Endothelial cell of umbilical vein (primary cell): ENCODE measurements at regions not wholly inside any gene's neighbourhood (a gene's known extent, or its start where the extent isn't known, plus 50 kb on each side); places are given as distances from the start of the nearest gene placed in this dataset.

Experiments
- BruUV-seq: library from RNA; stranded (reverse); fragments of 400-500 nt; replicated peaks from 2 replicates; lab custom pipeline; 2021; lab: Mats Ljungman, UMichigan
- CTCF ChIA-PET: fragments of 300-600, 350-600 bp; sonication (Branson Sonifier 250); formaldehyde crosslinking; loops from one replicate; lab custom pipeline; 2021; ENCODE audit warnings: antibody characterized with exemption, inconsistent platforms; lab: Charles Lee
- POLR2A ChIA-PET: fragments of 300-600, 350-600 bp; sonication (Branson Sonifier 250); formaldehyde crosslinking; loops from one replicate; lab custom pipeline; 2021; ENCODE audit warnings: antibody characterized with exemption, inconsistent platforms; lab: Charles Lee
- DNase-seq: peaks from one replicate; pipeline ENCODE4 v3.0.0-alpha.2; 2011; ENCODE audit warnings: low read depth, low spot score
- FAIRE-seq: peaks from 2 replicates; lab custom pipeline; 2011; peaks lifted over from hg19 to GRCh38; lab: Jason Lieb, UNC
- H2AFZ ChIP-seq: 2 replicates; pipeline ENCODE4 v1.6.0; 2012; ENCODE audit warnings: low read depth, low read length, control low read depth, inconsistent platforms
- H3K27ac ChIP-seq: 2 replicates; pipeline ENCODE4 v1.5.1; 2011; ENCODE audit warnings: low read depth, mild to moderate bottlenecking, control low read depth, low read length, moderate library complexity; ENCODE audit not compliant: insufficient read depth
- H3K27me3 ChIP-seq, 2 experiments: 2 replicates each; pipeline versions ENCODE4 v1.6.0 to v1.6.1; 2011; ENCODE audit warnings: low read length in 2 of 2, mixed read lengths in 1 of 2; ENCODE audit not compliant: control insufficient read depth in 2 of 2, insufficient read depth in 2 of 2
- H3K36me3 ChIP-seq, 2 experiments: 2 replicates in 1 of 2; 3 replicates in 1 of 2; pipeline ENCODE4 v1.5.1; 2011; ENCODE audit warnings: low read length in 2 of 2, mild to moderate bottlenecking in 1 of 2, moderate library complexity in 1 of 2; ENCODE audit not compliant: control insufficient read depth in 2 of 2, insufficient read depth in 2 of 2; ENCODE audit errors: extremely low read depth in 1 of 2
- H3K4me1 ChIP-seq: 3 replicates; pipeline ENCODE4 v1.5.1; 2011; ENCODE audit warnings: mild to moderate bottlenecking, low read length; ENCODE audit not compliant: control insufficient read depth, insufficient read depth; ENCODE audit errors: extremely low read depth
- H3K4me2 ChIP-seq: 2 replicates; pipeline ENCODE4 v1.6.1; 2011; ENCODE audit warnings: low read length, control low read depth, mixed read lengths; ENCODE audit not compliant: insufficient read depth
- H3K4me3 ChIP-seq, 3 experiments: fragments of 200-600 bp in 1 of 3; sonication (generic), shearing (Covaris generic) in 1 of 3; replicated peaks in 1 of 3; 2 replicates each; pipeline ENCODE4 v1.5.1; 2011 to 2016; ENCODE audit warnings: control low read depth in 3 of 3, low read length in 3 of 3, mild to moderate bottlenecking in 2 of 3, inconsistent platforms in 1 of 3, low read depth in 1 of 3, moderate library complexity in 1 of 3; ENCODE audit not compliant: insufficient read depth in 1 of 3
- H3K79me2 ChIP-seq: 2 replicates; pipeline ENCODE4 v1.6.0; 2012; ENCODE audit warnings: low read length, inconsistent platforms; ENCODE audit not compliant: control insufficient read depth, insufficient read depth
- H3K9ac ChIP-seq: replicated peaks from 2 replicates; pipeline ENCODE3; 2011; ENCODE audit warnings: low read length, control low read depth; ENCODE audit not compliant: insufficient read depth; ENCODE audit errors: extremely low read depth
- H3K9me1 ChIP-seq: replicated peaks from 3 replicates; pipeline ENCODE4 v1.6.0; 2011; ENCODE audit warnings: mild to moderate bottlenecking, low read length; ENCODE audit not compliant: control insufficient read depth, insufficient read depth; ENCODE audit errors: extremely low read depth
- H3K9me3 ChIP-seq: replicated peaks from 2 replicates; pipeline ENCODE4 v1.5.1; 2012; ENCODE audit warnings: low read length, inconsistent platforms; ENCODE audit not compliant: control insufficient read depth, insufficient read depth
- H4K20me1 ChIP-seq: replicated peaks from 2 replicates; pipeline ENCODE3; 2011; ENCODE audit warnings: mild to moderate bottlenecking, low read length; ENCODE audit not compliant: control insufficient read depth, insufficient read depth; ENCODE audit errors: extremely low read depth
- EZH2 ChIP-seq: IDR thresholded peaks from 2 replicates; pipeline ENCODE4 v1.6.1; 2012; ENCODE audit warnings: borderline replicate concordance, low read depth, mild to moderate bottlenecking, moderate library complexity, low read length, inconsistent platforms; ENCODE audit not compliant: severe bottlenecking
- FOS ChIP-seq: IDR thresholded peaks from 2 replicates; pipeline ENCODE4 v1.6.1; 2011; ENCODE audit warnings: mild to moderate bottlenecking, low read length, moderate library complexity, borderline replicate concordance; ENCODE audit not compliant: insufficient read depth
- GATA2 ChIP-seq: IDR thresholded peaks from 2 replicates; pipeline ENCODE4 v1.7.0; 2011; ENCODE audit warnings: low read depth, mild to moderate bottlenecking, moderate library complexity, mixed read lengths, low read length; ENCODE audit not compliant: insufficient read length, insufficient read depth
- JUN ChIP-seq: IDR thresholded peaks from 2 replicates; pipeline ENCODE4 v1.6.1; 2011; ENCODE audit warnings: borderline replicate concordance, low read depth; ENCODE audit not compliant: insufficient read length, insufficient read depth
- MAX ChIP-seq: IDR thresholded peaks from 2 replicates; pipeline ENCODE4 v1.6.1; 2011; ENCODE audit not compliant: insufficient read depth, insufficient read length
- MYC ChIP-seq: IDR thresholded peaks from one replicate; pipeline ENCODE4 v1.6.1; 2011; ENCODE audit warnings: mild to moderate bottlenecking, low read depth, low read length
- POLR2A ChIP-seq: IDR thresholded peaks from 2 replicates; pipeline ENCODE4 v1.6.1; 2012; ENCODE audit warnings: low read depth, mild to moderate bottlenecking, control low read depth, low read length
- POLR2AphosphoS5 ChIP-seq: IDR thresholded peaks from 2 replicates; pipeline ENCODE4 v1.6.1; 2012; ENCODE audit warnings: low read depth, mild to moderate bottlenecking, control low read depth, low read length, moderate library complexity; ENCODE audit not compliant: insufficient read depth
- dilution Hi-C: fragments of 300-500 bp; cut with MboI; formaldehyde crosslinking; loops from one replicate; pipeline ENCODE4 v1.15.0; 2019; ENCODE audit warnings: low sequenced_read_pairs; ENCODE audit not compliant: extremely low pct_ligation_motif_present
- intact Hi-C: fragments of 100-400 bp; cut with micrococcal nuclease; formaldehyde crosslinking; loops from one replicate; pipeline ENCODE4 v1.10.0; 2022
- TF ChIP-seq, protein P1 (sequence below), 2 donors: IDR thresholded peaks; 1 replicate in 1 of 2; 2 replicates in 1 of 2; pipeline ENCODE4 v1.5.1; 2011; ENCODE audit warnings: low read length in 2 of 2, mild to moderate bottlenecking in 2 of 2, moderate library complexity in 2 of 2, control low read depth in 1 of 2, inconsistent platforms in 1 of 2, low read depth in 1 of 2; ENCODE audit not compliant: insufficient read depth in 1 of 2; ENCODE audit errors: extremely low read depth in 1 of 2

GRCh38 chr22:22346401-22347107 is 102.0 kb downstream of the VPREB1 start:
- Histone ChIP-seq H3K79me2 (no peaks in the 10 kb centered on the region), H3K27me3 (peaks cover 10 to 17% of the 10 kb centered on the region in 2 experiments), H3K9ac (no peak overlapping the region), H3K9me1 (no peaks in the 10 kb centered on the region), H4K20me1 (no peaks in the 10 kb centered on the region), H2AFZ (no peak overlapping the region), H3K4me3 (no peak overlapping the region), H3K4me1 (no peaks in the 10 kb centered on the region), H3K4me2 (no peak overlapping the region), H3K9me3 (no peaks in the 10 kb centered on the region), H3K27ac (no peak overlapping the region), H3K36me3 (no peaks in the 10 kb centered on the region)
- ChIA-PET POLR2A (no interaction called here), CTCF (interaction anchor here (1.9 to 3.1 kb wide), 3 partner anchors 10 to 76 kb away, joined by 6 to 13 read pairs (median 8); no protein-coding TSS in a partner anchor)
- intact Hi-C loops (no loop called here), dilution Hi-C loops (no loop called here)
- no peak for FAIRE-seq
- BruUV-seq, result no TSS peak
- DNase-seq, result no peak
- TF ChIP-seq GATA2 (no peak), JUN (no peak), EZH2 (no peak), MYC (no peak), FOS (no peak), POLR2A (no peak), MAX (no peak), POLR2AphosphoS5 (no peak)
- TF ChIP-seq, protein P1, sequence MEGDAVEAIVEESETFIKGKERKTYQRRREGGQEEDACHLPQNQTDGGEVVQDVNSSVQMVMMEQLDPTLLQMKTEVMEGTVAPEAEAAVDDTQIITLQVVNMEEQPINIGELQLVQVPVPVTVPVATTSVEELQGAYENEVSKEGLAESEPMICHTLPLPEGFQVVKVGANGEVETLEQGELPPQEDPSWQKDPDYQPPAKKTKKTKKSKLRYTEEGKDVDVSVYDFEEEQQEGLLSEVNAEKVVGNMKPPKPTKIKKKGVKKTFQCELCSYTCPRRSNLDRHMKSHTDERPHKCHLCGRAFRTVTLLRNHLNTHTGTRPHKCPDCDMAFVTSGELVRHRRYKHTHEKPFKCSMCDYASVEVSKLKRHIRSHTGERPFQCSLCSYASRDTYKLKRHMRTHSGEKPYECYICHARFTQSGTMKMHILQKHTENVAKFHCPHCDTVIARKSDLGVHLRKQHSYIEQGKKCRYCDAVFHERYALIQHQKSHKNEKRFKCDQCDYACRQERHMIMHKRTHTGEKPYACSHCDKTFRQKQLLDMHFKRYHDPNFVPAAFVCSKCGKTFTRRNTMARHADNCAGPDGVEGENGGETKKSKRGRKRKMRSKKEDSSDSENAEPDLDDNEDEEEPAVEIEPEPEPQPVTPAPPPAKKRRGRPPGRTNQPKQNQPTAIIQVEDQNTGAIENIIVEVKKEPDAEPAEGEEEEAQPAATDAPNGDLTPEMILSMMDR (IDR thresholded peaks at IDR 0.05; ENCODE audit: extremely low read depth in 1 of 2, insufficient read depth in 1 of 2, low read depth in 1 of 2, low read length in 2 of 2), result no peak
